NCI-H1092 treated with DMSO at 0.1 percent for 48 hours (cell line): ENCODE measurements at regions not wholly inside any gene's neighbourhood (a gene's known extent, or its start where the extent isn't known, plus 50 kb on each side); places are given as distances from the start of the nearest gene placed in this dataset.
A peak's percentile ranks its signal among the peaks of the same experiment; 100 is the strongest.
"Not testable (repeated sequence)": the region's sequence is repeated elsewhere in the genome, so short reads cannot be mapped to it uniquely, and the experiment has no call there.

Experiments used
- DNase-seq: peaks from one replicate; lab custom pipeline; 2025; lab: John Stamatoyannopoulos, UW

GRCh38 chrX:144197057-144197456 lies 313.2 kb downstream of the UBE2NL start:
- not testable (repeated sequence) for DNase-seq

- DNase-seq, result not testable (repeated sequence)
Observed at GRCh38 chrX:144202726-144203125, 318.9 kb downstream of the UBE2NL start.

- DNase-seq, result not testable (repeated sequence)
Observed at GRCh38 chrX:144208360-144209024, 324.6 kb downstream of the UBE2NL start.

- no peak for DNase-seq
Observed at GRCh38 chrX:144214651-144215050, 330.8 kb downstream of the UBE2NL start.

- DNase-seq, result no peak
Observed at GRCh38 chrX:144219035-144219434, 335.2 kb downstream of the UBE2NL start.

- not testable (repeated sequence) for DNase-seq
Observed at GRCh38 chrX:144231116-144231785, 347.4 kb downstream of the UBE2NL start.

GRCh38 chrX:144253356-144253755 lies 369.5 kb downstream of the UBE2NL start:
- DNase-seq, result no peak

- no peak for DNase-seq
Observed at GRCh38 chrX:144259054-144259453, 375.2 kb downstream of the UBE2NL start.

GRCh38 chrX:144265641-144266040 lies 381.8 kb downstream of the UBE2NL start:
- DNase-seq, result no peak

- peak; percentile 98 for DNase-seq
Observed at GRCh38 chrX:144275367-144275766, 391.5 kb downstream of the UBE2NL start.

GRCh38 chrX:144275843-144276242 lies 392.0 kb downstream of the UBE2NL start:
- no peak for DNase-seq

- no peak for DNase-seq
Observed at GRCh38 chrX:144293229-144293628, 409.4 kb downstream of the UBE2NL start.

GRCh38 chrX:144295921-144296320 lies 412.1 kb downstream of the UBE2NL start:
- no peak for DNase-seq

- no peak for DNase-seq
Observed at GRCh38 chrX:144297221-144297620, 413.4 kb downstream of the UBE2NL start.

- peak; percentile 39 for DNase-seq
Observed at GRCh38 chrX:144327495-144327894, 443.6 kb downstream of the UBE2NL start.

GRCh38 chrX:144333429-144333828 lies 449.6 kb downstream of the UBE2NL start:
- no peak for DNase-seq

GRCh38 chrX:144334577-144334976 lies 450.7 kb downstream of the UBE2NL start:
- no peak for DNase-seq

GRCh38 chrX:144335402-144335801 lies 451.5 kb downstream of the UBE2NL start:
- DNase-seq, result no peak

- DNase-seq, result no peak
Observed at GRCh38 chrX:144379156-144379555, 495.3 kb downstream of the UBE2NL start.

- DNase-seq, result no peak
Observed at GRCh38 chrX:144388738-144389137, 504.9 kb downstream of the UBE2NL start.
